A549 (cell line): ENCODE measurements at regions not wholly inside any gene's neighbourhood (a gene's known extent, or its start where the extent isn't known, plus 50 kb on each side); places are given as distances from the start of the nearest gene placed in this dataset.

Experiments
- CTCF ChIP-seq: fragments of >200 bp; sonication (Bioruptor Twin); formaldehyde crosslinking; IDR thresholded peaks from 3 replicates; pipeline ENCODE4 v1.5.1; 2016
- ELK1 ChIP-seq: fragments of 150-350 bp; IDR thresholded peaks from 2 replicates; pipeline ENCODE4 v1.6.1; 2014; ENCODE audit warnings: low read depth, mild to moderate bottlenecking, low read length
- HOXA7 ChIP-seq: fragments of 250-450 bp; sonication (Bioruptor Pico); IDR thresholded peaks from 2 replicates; pipeline ENCODE4 v1.5.0; 2020; ENCODE audit warnings: mild to moderate bottlenecking, moderate library complexity
- HOXB13 ChIP-seq: fragments of 250-450 bp; sonication (Bioruptor Pico); IDR thresholded peaks from 2 replicates; pipeline ENCODE4 v1.5.0; 2020; ENCODE audit warnings: low read depth, mild to moderate bottlenecking, moderate library complexity
- MAFK ChIP-seq: fragments of 450-650 bp; IDR thresholded peaks from 2 replicates; pipeline ENCODE4 v1.6.1; 2014; ENCODE audit not compliant: partially characterized antibody
- MYC ChIP-seq: IDR thresholded peaks from 2 replicates; pipeline ENCODE4 v1.6.1; 2012; ENCODE audit warnings: mild to moderate bottlenecking, inconsistent platforms, low read length, improper control_type of control experiment, borderline replicate concordance
- POLR2A ChIP-seq: IDR thresholded peaks from 2 replicates; pipeline ENCODE4 v1.6.1; 2012; ENCODE audit warnings: mild to moderate bottlenecking, low read length

GRCh38 chr1:66426239-66426853 is 107.6 kb upstream of the SGIP1 start:
- no peak for TF ChIP-seq MYC
- TF ChIP-seq CTCF, result no peak
- no peak for TF ChIP-seq POLR2A
- no peak for TF ChIP-seq ELK1
- TF ChIP-seq HOXA7, result no peak
- TF ChIP-seq MAFK, result no peak
- TF ChIP-seq HOXB13 (CRISPR knock-in tag), result no peak
